NT2/D1 (cell line): ENCODE measurements at regions not wholly inside any gene's neighbourhood (a gene's known extent, or its start where the extent isn't known, plus 50 kb on each side); places are given as distances from the start of the nearest gene placed in this dataset.

Source experiments
- SUZ12 ChIP-seq: IDR thresholded peaks from 2 replicates; pipeline ENCODE4 v1.6.1; 2011; ENCODE audit not compliant: insufficient read length, insufficient read depth; ENCODE audit errors: extremely low read depth
- YY1 ChIP-seq: IDR thresholded peaks from 2 replicates; pipeline ENCODE4 v1.6.1; 2011; ENCODE audit not compliant: insufficient read length, insufficient read depth
- ZNF274 ChIP-seq: IDR thresholded peaks from 2 replicates; pipeline ENCODE4 v1.6.1; 2011; ENCODE audit warnings: mild to moderate bottlenecking, low read depth, low read length

DNA sequence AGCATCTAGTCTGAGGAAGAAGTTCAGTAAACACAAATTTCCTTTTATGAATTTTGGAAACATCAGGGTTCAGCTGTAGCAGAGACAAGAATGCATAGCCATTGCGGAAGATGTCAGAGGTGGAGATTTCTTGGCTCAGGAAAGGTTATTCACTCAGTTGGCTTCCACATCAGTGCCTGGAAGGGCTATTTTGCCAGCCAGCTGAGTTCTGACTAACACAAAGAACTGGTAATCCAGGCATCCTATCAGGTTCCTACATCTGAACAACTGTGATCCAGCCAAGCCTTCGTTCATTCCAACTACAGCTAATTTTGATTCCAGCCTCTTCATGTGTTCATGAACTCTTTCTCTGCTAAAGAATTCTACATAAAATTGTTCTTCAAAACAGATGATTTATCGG is 965.6 kb downstream of the XPNPEP1 start:
- no peak for TF ChIP-seq YY1
- TF ChIP-seq ZNF274: no peak
- no peak for TF ChIP-seq SUZ12
